ENCODE measurements at regions not wholly inside any gene's neighbourhood (a gene's known extent, or its start where the extent isn't known, plus 50 kb on each side); places are given as distances from the start of the nearest gene placed in this dataset.

DNA sequence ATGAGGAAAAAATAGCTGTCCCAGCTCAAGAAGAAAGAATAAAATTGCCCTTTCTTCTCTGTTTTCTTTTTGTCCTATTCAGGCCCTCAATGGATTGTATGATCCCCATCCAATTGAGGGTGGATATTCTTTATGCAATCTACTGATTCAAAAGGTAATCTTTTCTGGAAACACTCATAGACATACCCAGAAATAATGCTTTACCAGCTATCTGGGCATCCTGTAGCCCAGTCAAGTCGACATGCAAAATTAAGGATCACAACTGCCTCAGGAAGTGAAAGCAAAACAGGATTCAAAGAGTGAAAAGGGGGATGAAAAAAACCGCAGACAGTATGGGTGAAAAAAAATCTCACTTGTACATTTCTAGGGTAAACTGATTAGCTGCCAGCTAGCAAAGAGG lies 410.1 kb downstream of the TBC1D32 start:
- DNase-seq, result no peak

GRCh38 chr6:120918137-120918536 lies 416.1 kb downstream of the TBC1D32 start:
- DNase-seq, result no peak

DNA sequence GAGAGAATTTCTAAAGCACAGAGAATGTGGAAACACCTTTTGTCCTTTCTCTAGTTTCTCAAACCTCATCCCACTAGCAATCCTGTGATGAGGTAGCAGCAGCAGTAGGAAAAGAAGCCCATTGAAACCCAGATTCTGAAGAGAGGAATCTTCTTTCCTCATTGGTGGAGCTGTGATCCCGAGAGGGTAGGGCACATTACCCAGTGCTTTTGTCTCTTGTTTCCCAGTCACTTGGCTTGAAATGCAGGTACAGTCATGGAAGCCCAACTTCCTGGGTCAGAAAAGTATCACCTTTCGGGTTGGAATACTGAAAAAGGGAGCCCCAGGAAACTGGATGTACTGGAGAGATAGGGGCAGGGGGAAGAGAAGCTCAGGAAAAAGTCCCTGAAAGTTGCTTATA lies 417.4 kb downstream of the TBC1D32 start:
- no peak for DNase-seq

DNA sequence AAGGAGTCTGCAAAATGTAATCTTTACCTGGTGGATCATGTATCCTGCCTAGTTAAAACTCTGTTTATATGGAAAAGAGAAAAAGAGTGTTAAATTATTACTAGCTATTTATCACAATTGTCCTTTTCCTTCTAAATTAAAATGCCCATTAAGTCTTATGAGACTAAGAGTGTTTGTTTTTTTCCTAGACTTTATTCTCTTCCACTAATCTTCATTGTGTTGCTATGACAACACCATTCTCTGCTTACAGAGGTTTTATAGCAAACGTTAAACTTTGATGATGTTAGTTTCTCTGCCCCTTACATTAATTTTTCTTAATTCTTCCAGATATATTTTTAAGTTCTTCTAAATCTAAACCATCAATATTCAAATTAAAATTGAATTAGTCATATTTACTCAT lies 420.8 kb downstream of the TBC1D32 start:
- no peak for DNase-seq

- no peak for DNase-seq
Observed at GRCh38 chr6:120908767-120909166, 425.5 kb downstream of the TBC1D32 start.

DNA sequence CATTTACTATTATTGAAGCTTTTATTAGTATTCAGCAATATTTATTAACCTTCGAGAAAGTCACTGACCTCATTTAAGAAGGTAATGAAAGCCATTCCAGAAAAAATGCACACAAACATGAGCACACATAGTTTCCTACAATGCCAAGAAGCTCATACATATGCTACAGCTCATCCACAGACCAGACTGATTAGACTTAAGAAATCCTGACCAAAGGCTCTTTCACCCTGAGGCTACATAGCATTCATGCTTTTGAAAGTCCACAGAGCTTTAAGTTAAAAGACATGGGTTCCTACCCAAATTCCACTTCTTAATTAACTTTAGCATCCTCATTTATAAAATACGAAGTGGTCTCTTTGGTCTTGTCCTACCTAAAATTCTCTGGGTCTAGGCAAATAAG lies 430.4 kb downstream of the TBC1D32 start:
- no peak for DNase-seq

DNA sequence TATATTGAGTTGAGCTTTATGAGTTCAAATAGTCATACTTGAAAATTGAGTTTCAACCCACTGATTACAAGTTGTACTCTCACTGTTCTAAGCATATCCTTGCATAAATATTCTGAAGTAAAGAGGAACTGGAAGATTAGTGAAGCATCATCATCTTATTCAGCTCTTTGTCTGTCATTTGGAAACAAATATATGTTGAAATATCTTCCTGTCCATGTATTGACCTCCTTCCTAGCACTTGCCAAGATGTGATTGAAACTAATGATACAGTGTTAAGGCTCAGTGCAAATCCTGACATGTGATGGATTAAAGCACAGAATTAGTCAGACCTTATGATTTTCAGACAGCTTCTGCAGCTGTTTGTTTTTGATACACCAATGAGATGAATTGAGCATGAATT lies 434.3 kb downstream of the TBC1D32 start:
- DNase-seq, result no peak

GRCh38 chr6:120894077-120894476 lies 440.2 kb downstream of the TBC1D32 start:
- no peak for DNase-seq

- no peak for DNase-seq
Observed at GRCh38 chr6:120876931-120877330, 457.3 kb downstream of the TBC1D32 start.

DNA sequence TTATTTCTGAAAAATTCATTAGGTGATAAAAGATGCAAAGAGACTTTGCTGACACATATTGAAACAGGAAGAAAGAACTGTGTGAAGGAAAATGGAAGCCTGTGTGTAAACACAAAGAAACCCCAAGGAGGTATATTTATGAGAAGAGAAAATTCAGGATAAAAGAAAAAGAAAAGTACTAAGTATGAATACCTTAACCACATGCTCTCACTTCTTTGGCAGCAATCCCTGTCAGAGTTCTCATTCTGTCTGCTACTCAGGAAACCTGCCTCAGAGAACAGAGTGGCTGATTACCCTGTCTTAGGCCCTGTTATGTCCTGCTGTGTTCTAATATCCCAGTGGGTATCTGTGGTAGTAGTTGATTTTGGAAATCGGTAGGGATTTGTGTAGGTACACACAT lies 457.9 kb downstream of the TBC1D32 start:
- no peak for DNase-seq

- DNase-seq, result no peak
Observed at GRCh38 chr6:120875900-120876299, 458.4 kb downstream of the TBC1D32 start.

DNA sequence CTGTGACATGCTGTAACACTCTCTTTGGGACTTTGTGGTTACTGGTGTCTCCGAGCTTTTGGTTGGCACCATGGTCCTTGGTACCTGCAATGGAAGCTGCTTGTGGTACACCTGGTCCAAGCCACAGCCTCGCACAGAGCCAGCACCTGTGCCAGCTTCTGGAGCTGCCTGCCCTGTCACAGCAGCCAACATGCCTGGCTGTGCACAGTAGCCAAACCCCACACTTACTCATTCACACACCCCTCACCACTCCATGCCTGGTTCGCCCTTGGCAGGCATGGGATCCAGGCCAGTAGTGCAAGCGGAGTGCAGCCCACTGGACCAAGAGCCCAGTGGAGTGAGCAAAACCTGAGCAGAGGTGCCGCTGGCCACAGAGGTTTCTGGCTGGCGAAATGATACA lies 459.9 kb downstream of the TBC1D32 start:
- no peak for DNase-seq

DNA sequence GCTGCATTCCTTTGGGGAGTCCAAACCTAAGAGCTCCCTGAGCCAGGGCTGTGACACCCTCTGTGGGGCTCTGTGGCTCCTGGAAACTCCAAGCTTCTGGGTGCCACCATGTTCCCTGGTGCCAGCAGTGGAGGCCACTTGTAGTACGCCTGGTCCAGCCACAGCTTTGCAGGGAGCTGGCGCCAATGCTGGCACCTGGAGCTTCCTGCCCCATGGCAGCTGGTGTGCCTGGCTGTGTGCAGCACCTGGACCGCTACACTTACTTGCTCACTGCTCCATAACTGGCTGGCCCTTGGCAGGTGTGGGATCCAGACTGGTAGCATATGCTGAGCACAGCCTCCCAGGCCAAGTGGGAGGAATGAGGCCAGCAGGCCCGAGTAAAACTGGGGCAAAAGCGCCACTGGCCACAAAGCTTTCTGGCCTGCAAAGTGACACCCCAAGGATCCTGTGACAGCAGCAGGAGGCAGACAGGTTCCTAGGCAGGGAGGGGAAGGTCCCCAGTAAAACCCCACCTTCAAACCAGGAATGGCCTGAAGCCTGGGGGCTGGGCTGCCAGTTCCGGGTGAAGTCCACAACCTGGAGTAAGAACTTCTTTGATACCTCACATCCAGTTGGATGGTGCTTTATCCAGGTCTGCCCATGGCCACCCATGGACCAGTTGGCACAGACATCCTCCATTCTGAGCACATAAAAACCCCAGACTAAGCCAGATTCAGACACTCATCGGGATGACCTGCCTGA lies 461.0 kb downstream of the TBC1D32 start:
- no peak for DNase-seq

DNA sequence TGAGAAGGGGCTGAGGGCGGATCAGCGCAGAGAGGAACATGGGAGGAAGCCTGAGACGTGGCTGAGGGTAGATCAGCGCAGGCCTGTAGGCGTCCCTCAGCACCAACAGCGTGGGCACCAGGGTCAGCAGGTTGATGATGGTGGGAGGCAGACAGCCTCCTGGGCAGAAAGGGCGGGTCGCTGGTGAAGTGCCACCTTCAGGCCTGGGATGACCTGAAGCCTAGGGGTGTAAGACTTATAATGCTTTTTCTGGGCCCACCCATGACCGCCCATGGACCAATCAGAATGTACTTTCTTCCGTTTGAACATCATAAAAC lies 462.1 kb downstream of the TBC1D32 start:
- DNase-seq, result no peak

DNA sequence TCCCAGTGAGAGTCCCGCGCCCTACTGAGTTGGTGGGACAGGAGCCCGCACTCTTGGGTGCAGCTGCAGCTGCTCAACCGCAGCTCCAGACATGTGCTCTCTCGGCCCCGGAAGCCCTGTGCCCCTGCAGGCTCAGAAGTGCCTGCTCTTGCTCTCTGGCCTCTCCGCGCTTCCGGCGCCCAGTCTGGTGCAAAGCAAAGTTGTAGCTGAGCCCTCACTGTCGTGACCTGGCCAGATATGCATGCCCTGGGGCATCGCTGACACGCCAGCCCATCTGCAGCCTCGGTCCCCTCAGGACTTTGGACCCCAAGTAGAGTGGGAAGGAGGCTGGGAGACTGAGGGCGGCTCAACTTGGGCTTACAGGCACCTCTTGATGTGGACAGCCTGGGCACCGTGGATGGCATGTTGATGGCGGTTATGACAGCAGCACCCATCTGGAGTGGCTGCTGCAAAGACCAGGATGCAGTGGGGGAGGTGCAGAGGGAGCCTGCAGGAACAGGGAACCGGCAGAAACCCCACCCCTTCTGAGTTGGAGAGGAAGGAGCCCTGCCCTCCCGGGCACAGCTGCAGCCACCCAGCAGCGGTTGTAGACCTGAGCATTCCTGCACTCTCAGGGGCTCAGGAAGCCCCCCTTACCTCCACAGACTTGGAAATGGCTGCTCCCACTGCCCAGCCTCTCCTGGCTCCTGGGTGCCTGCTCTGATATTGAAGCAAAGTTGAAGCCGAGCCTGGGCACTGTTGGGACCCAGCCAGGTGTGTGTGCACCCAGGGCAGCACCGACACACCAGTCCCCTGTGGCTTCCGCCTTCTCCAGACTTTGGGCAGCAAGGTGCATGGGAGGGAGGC lies 462.6 kb downstream of the TBC1D32 start:
- no peak for DNase-seq

DNA sequence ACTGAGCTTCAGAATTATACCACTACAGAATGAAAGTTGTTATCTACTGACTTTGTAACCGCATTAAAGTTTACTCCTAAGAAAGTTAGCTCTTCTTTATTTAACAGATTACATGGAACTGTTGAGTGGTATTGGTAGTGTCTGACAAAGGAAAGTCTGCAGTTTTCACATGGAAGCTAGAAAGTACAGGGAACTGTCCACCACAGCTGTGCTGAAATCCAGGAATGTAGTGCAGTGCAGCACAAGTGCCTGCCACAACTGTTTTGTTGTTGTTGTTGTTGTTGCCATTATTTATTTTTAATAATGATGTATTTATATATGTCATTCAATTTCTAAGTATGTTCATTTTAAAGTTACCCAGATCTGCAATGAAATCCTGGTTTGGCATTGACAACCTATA lies 464.9 kb downstream of the TBC1D32 start:
- DNase-seq, result no peak

DNA sequence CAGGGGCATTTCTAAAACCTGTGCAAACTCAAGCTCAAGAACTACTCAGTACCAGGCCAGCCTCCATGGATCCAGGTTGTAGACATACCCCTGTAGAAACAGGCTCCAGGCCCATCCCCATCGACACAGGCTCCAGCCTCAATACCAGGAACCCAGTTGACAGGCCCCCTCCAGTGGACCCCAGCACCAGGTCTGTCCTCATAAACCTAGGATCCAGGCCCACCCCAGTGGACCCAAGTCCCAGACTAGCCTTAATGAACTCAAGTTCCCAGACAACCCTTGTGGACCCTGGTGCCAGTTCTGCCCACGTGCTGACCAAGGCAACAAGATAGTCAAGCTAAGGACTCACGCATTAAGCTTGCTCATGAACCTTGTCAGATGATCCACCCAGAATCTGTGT lies 476.9 kb downstream of the TBC1D32 start:
- no peak for DNase-seq

- no peak for DNase-seq
Observed at GRCh38 chr6:120854583-120854982, 479.7 kb downstream of the TBC1D32 start.

GRCh38 chr6:120853489-120853888 lies 480.8 kb downstream of the TBC1D32 start:
- DNase-seq, result no peak

- DNase-seq, result no peak
Observed at GRCh38 chr6:120852293-120852849, 481.9 kb downstream of the TBC1D32 start.

GRCh38 chr6:120826253-120826652 lies 508.0 kb downstream of the TBC1D32 start:
- DNase-seq, result peak; percentile 1

DNA sequence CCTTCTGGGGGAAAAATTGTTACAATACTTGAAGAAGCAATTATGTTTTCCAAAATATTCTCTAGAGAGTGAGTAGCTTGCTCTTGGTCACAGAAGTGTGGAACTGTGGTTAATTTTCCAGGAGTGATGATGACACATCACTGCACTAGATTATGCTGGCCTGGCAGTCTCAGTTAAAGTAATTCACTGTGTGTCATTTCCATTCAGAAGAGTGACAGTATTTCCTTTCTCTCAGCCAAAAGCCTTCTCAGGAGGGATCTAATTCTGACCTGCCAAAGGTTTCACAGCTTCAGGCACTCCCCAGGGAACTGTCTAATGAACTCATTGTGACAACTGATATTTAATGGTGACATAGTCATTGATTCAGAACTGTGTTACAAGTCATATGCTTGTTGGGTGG lies 517.5 kb downstream of the TBC1D32 start:
- no peak for DNase-seq

- peak; percentile 1 for DNase-seq
Observed at GRCh38 chr6:120805276-120805675, 529.0 kb downstream of the TBC1D32 start.

DNA sequence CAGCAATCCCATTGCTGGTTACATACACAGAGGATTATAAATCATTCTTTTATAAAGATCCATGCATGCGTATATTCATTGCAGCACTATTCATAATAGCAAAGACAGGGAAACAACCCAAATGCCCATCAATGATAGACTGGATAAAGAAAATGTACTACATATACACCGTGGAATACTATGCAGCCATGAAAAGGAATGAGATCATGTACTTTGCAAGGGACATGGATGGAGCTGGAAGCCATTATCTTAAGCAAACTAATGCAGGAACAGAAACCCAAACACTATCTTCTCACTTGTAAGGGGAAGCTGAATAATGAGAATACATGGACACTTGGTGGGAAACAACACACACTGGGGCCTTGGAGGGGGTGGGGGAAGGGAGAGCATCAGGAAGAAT lies 529.7 kb downstream of the TBC1D32 start:
- no peak for DNase-seq
